ENCODE measurements at regions not wholly inside any gene's neighbourhood (a gene's known extent, or its start where the extent isn't known, plus 50 kb on each side); places are given as distances from the start of the nearest gene placed in this dataset.

DNA sequence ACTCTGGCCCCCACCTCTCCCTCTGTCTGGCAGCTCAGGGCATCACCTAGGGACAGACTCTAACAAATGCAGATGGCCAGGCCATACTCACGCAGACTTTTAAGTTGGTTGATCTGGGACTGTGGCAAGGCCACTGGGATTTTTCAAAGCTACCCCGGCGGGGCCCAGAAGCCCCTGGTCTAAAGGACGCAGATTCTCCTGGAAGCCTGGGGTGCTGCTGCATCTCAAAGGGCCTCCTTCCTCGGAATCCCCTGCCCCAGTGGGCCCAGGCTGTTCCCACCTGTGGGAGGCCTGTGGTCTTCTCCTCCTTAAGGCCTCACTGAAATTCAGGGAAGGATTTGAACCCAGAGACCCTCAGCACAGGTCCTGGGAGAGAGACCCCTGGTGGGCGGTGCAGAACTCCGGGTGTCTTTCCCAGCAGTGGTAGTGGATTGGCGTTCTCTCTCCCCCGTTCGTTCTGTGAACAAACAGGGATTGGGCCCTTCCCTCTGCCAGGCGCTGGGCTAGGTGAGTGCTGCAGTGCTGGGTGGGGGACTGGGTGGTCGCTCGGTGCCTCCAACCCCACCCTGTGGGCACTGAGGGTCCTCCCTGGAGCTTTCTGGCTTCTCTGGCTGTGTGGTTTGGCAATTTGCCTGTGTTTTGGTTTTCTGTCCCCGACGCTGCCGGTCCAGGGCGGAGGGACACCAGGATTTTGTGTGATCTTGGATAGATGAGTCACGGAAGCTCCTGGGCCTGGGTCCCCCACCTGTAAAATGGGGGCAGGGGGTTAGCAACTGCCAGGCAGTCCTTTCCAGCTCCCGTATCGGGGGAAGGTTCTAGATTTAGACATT, 160.5 kb upstream of the GSE1 start:
- peaks cover 0 to 10% of the 10 kb centered on the region in 2 donors for H3K27me3 ChIP-seq (ENCODE audit: control insufficient read depth in 1 of 2, insufficient read depth in 2 of 2, low read length in 2 of 2)
- H3K4me3 ChIP-seq (ENCODE audit: low read depth in 1 of 2, low read length in 2 of 2), result no peak overlapping the region
- peaks cover 18 to 22% of the 10 kb centered on the region in 2 donors for H3K4me1 ChIP-seq (ENCODE audit: control insufficient read depth in 1 of 2, insufficient read depth in 2 of 2, low read length in 2 of 2)
- H3K9ac ChIP-seq (ENCODE audit: low read depth in 1 of 2, low read length in 2 of 2), result no peak overlapping the region
- no peaks in the 10 kb centered on the region for H3K36me3 ChIP-seq (ENCODE audit: control insufficient read depth in 1 of 2, insufficient read depth in 2 of 2, low read length in 2 of 2)
- no peaks in the 10 kb centered on the region for H3K9me3 ChIP-seq (ENCODE audit: control insufficient read depth in 1 of 2, low read length in 2 of 2)
- H3K27ac ChIP-seq (ENCODE audit: low read depth, low read length), result no peak overlapping the region

DNA sequence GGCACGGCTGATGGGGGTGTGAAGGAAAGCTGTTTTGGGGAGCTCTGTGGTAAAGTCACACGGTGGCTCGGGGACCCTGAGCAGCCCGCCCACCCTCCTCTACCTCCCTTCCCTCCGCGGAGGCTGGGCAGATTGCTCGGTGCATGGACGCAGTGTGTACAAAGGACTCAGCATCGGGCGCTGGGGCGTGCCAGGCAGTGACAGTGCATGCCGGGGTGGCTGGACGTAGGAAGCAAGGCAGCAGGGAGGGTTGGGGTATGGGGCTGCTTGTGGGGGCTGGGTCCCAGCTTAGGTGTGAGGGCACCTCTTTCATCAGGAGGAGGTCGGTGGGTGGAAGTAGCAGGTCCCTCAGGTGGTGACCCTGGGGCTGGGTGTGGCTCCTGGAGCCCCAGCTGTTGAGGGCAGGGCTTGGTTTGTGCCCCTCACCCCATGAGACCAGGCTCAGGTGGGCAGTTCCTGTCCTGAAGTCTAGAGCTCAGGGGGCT, 159.9 kb upstream of the GSE1 start:
- no peaks in the 10 kb centered on the region for H3K9me3 ChIP-seq (ENCODE audit: control insufficient read depth in 1 of 2, low read length in 2 of 2)
- peaks cover 14 to 16% of the 10 kb centered on the region in 2 donors for H3K4me1 ChIP-seq (ENCODE audit: control insufficient read depth in 1 of 2, insufficient read depth in 2 of 2, low read length in 2 of 2)
- peaks cover 0 to 3% of the 10 kb centered on the region in 2 donors for H3K27me3 ChIP-seq (ENCODE audit: control insufficient read depth in 1 of 2, insufficient read depth in 2 of 2, low read length in 2 of 2)
- no peaks in the 10 kb centered on the region for H3K36me3 ChIP-seq (ENCODE audit: control insufficient read depth in 1 of 2, insufficient read depth in 2 of 2, low read length in 2 of 2)
- no peak overlapping the region for H3K4me3 ChIP-seq (ENCODE audit: low read depth in 1 of 2, low read length in 2 of 2)
- no peak overlapping the region for H3K27ac ChIP-seq (ENCODE audit: low read depth, low read length)
- H3K9ac ChIP-seq (ENCODE audit: low read depth in 1 of 2, low read length in 2 of 2), result no peak overlapping the region

DNA sequence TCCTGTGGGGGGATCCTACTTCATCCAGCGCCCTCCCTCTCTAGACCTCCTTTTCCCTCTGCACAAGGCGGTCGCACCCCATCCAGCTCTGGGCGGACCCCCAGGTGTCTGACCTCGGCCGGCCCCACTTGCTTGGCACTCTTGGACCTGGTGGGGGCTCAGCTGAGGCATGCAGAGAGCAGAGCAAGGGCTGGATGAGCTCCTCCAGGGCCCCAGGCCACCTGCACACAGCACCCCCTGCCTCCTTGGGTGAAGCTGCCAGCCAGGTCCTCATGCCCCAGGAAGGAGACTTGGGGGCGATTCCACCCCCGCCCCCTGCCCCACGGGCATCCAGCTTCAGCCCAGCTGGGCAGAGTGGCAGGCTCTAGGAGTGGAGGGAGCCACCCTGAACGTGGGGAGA, 159.4 kb upstream of the GSE1 start:
- Histone ChIP-seq H3K4me1 (ENCODE audit: control insufficient read depth in 1 of 2, insufficient read depth in 2 of 2, low read length in 2 of 2) (peaks cover 10 to 11% of the 10 kb centered on the region in 2 donors), H3K27ac (ENCODE audit: low read depth, low read length) (no peak overlapping the region), H3K4me3 (ENCODE audit: low read depth in 1 of 2, low read length in 2 of 2) (no peak overlapping the region), H3K9ac (ENCODE audit: low read depth in 1 of 2, low read length in 2 of 2) (no peak overlapping the region), H3K36me3 (ENCODE audit: control insufficient read depth in 1 of 2, insufficient read depth in 2 of 2, low read length in 2 of 2) (no peaks in the 10 kb centered on the region), H3K9me3 (ENCODE audit: control insufficient read depth in 1 of 2, low read length in 2 of 2) (no peaks in the 10 kb centered on the region), H3K27me3 (ENCODE audit: control insufficient read depth in 1 of 2, insufficient read depth in 2 of 2, low read length in 2 of 2) (no peaks in the 10 kb centered on the region)

DNA sequence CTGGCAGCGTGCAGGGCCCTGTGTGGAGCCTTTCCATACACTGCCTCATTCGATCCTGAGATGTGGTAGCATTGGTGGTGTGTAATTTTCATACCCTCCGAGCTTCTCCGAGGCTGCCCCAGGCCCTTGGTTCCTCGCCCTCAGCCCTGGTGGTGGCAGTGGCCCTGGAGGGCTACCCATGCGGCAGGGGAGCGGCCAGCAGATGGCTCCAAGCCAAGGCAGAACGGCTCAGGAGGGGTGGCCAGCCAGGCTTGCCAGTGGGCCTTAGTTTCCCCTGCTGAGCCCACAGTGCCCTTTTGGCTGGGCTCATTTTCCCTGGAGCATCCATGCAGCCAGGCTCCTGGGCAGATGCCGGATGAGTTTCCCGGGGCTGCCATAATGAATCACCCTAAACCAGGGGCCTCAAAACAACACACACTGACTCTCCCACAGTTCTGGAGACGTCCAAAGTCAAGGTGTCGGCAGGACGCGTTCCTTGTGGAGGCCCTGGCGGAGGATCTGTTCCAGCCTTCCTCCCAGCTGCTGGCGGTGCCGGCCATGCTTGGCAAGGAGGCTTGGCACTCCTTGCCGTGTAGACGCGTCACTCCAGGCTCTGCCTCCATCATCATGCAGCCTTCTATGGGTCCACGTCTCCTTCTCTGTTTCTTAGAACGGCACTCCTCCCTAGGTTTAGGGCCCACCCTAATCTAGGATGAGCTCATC, 158.8 kb upstream of the GSE1 start:
- H3K27me3 ChIP-seq (ENCODE audit: control insufficient read depth in 1 of 2, insufficient read depth in 2 of 2, low read length in 2 of 2), result peaks cover 0 to 4% of the 10 kb centered on the region in 2 donors
- no peak overlapping the region for H3K27ac ChIP-seq (ENCODE audit: low read depth, low read length)
- H3K4me1 ChIP-seq (ENCODE audit: control insufficient read depth in 1 of 2, insufficient read depth in 2 of 2, low read length in 2 of 2), result peaks cover 4 to 5% of the 10 kb centered on the region in 2 donors
- H3K9me3 ChIP-seq (ENCODE audit: control insufficient read depth in 1 of 2, low read length in 2 of 2), result no peaks in the 10 kb centered on the region
- no peak overlapping the region for H3K9ac ChIP-seq (ENCODE audit: low read depth in 1 of 2, low read length in 2 of 2)
- H3K4me3 ChIP-seq (ENCODE audit: low read depth in 1 of 2, low read length in 2 of 2), result no peak overlapping the region
- H3K36me3 ChIP-seq (ENCODE audit: control insufficient read depth in 1 of 2, insufficient read depth in 2 of 2, low read length in 2 of 2), result no peaks in the 10 kb centered on the region

DNA sequence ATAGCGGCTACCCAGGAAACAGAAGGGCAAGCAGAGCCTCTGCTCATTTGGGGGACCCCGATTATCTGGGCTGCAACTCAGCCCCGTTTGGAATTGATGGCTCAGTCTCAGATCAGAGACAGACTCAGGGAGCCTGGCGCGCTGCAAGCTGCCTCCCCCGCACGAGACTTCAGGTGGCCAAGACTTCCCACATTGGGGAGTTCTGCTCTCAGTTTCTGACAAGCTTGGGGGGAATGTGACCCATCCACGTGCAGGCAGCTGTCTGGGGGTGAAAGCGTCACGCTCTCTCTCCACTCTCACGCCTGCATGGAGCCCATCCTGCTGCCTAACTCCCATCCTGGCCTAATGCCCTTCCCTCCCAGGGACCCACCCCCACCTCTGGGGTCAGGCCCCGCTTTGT, 157.6 kb upstream of the GSE1 start:
- Histone ChIP-seq H3K9me3 (ENCODE audit: control insufficient read depth in 1 of 2, low read length in 2 of 2) (no peaks in the 10 kb centered on the region), H3K9ac (ENCODE audit: low read depth in 1 of 2, low read length in 2 of 2) (no peak overlapping the region), H3K36me3 (ENCODE audit: control insufficient read depth in 1 of 2, insufficient read depth in 2 of 2, low read length in 2 of 2) (no peaks in the 10 kb centered on the region), H3K4me3 (ENCODE audit: low read depth in 1 of 2, low read length in 2 of 2) (no peak overlapping the region), H3K27me3 (ENCODE audit: control insufficient read depth in 1 of 2, insufficient read depth in 2 of 2, low read length in 2 of 2) (peaks cover 2 to 6% of the 10 kb centered on the region in 2 donors), H3K27ac (ENCODE audit: low read depth, low read length) (no peak overlapping the region), H3K4me1 (ENCODE audit: control insufficient read depth in 1 of 2, insufficient read depth in 2 of 2, low read length in 2 of 2) (peaks cover 0 to 4% of the 10 kb centered on the region in 2 donors)

DNA sequence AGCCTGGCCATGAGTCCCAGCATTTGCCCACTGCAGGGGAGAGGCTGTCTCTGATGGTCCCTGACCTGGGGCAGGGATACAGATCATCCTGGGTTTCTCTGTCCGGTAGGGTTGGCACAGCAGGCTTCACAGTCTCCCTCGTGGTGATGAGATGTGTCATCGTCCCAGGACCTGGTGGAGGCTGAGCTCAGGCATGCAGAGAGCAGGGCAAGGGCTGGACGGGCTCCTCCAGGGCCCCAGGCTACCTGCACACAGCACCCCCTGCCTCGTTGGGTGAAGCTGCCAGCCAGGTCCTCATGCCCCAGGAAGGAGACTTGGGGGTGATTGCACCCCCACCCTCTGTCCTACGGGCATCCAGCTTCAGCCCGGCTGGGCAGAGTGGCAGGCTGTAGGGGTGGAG, 155.8 kb upstream of the GSE1 start:
- Histone ChIP-seq H3K4me1 (ENCODE audit: control insufficient read depth in 1 of 2, insufficient read depth in 2 of 2, low read length in 2 of 2) (peaks cover 17 to 22% of the 10 kb centered on the region in 2 donors), H3K36me3 (ENCODE audit: control insufficient read depth in 1 of 2, insufficient read depth in 2 of 2, low read length in 2 of 2) (no peaks in the 10 kb centered on the region), H3K9me3 (ENCODE audit: control insufficient read depth in 1 of 2, low read length in 2 of 2) (no peaks in the 10 kb centered on the region), H3K27ac (ENCODE audit: low read depth, low read length) (no peak overlapping the region), H3K9ac (ENCODE audit: low read depth in 1 of 2, low read length in 2 of 2) (no peak overlapping the region), H3K4me3 (ENCODE audit: low read depth in 1 of 2, low read length in 2 of 2) (no peak overlapping the region), H3K27me3 (ENCODE audit: control insufficient read depth in 1 of 2, insufficient read depth in 2 of 2, low read length in 2 of 2) (peaks cover 14 to 17% of the 10 kb centered on the region in 2 donors)

DNA sequence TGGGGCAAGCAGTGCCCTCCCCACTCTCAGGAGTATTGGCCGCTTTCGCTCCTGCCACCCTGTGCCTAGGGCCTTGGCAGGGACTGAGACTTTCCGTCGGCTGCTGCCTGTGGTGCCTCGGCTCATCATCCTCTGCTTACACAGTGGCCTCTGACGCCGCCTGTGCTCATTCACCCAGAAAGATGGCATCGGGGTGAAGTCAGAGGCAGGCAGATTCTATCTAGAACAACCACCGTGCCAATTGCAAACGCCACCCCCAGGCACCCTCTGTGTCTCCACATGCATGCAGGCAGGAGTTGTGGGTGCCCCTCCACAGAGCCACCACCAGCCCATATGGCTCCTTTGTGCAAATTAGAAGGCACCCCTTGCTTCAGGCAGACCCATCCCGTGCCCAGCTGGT, 154.2 kb upstream of the GSE1 start:
- Histone ChIP-seq H3K27ac (ENCODE audit: low read depth, low read length) (no peak overlapping the region), H3K4me1 (ENCODE audit: control insufficient read depth in 1 of 2, insufficient read depth in 2 of 2, low read length in 2 of 2) (peaks cover 17 to 22% of the 10 kb centered on the region in 2 donors), H3K9me3 (ENCODE audit: control insufficient read depth in 1 of 2, low read length in 2 of 2) (no peaks in the 10 kb centered on the region), H3K36me3 (ENCODE audit: control insufficient read depth in 1 of 2, insufficient read depth in 2 of 2, low read length in 2 of 2) (no peaks in the 10 kb centered on the region), H3K27me3 (ENCODE audit: control insufficient read depth in 1 of 2, insufficient read depth in 2 of 2, low read length in 2 of 2) (peaks cover 23 to 24% of the 10 kb centered on the region in 2 donors), H3K9ac (ENCODE audit: low read depth in 1 of 2, low read length in 2 of 2) (no peak overlapping the region), H3K4me3 (ENCODE audit: low read depth in 1 of 2, low read length in 2 of 2) (no peak overlapping the region)

DNA sequence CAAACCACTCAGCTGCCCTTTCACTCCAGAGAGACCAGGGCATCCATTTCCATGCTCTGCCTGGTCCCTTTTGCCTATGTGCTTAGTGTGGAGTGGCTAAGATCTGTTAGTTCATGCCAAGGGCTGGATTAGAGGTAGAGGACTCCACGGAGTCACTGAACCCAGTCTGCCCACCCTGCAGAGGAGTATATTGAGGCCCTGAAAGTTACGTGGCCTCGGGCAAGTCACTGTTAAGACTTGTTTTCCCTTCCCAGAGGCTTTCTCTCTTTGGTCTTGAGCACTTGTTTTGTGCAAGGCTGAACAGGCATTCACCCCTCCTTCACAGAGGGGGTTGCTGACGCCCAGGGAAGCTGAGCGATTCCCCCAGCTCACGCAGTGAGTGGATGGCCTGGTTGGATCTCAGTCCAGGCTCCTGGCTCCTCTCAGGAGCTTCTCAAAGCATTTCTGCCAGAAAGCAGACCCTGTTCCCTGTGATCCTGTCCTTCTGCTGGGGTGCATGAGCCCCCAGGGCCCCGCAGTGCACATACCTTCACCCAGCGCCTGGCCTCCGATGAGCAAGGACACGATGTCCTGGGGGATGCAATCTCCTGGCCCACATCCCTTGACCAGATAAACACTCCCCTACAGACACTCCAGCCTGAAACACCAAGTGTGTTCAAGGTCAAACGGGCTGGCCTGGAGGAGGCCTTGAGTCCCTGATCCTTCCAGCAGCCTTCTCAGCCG, 153.4 kb upstream of the GSE1 start:
- Histone ChIP-seq H3K27ac (ENCODE audit: low read depth, low read length) (no peak overlapping the region), H3K4me3 (ENCODE audit: low read depth in 1 of 2, low read length in 2 of 2) (no peak overlapping the region), H3K27me3 (ENCODE audit: control insufficient read depth in 1 of 2, insufficient read depth in 2 of 2, low read length in 2 of 2) (peaks cover 24 to 28% of the 10 kb centered on the region in 2 donors), H3K36me3 (ENCODE audit: control insufficient read depth in 1 of 2, insufficient read depth in 2 of 2, low read length in 2 of 2) (no peaks in the 10 kb centered on the region), H3K9me3 (ENCODE audit: control insufficient read depth in 1 of 2, low read length in 2 of 2) (no peaks in the 10 kb centered on the region), H3K4me1 (ENCODE audit: control insufficient read depth in 1 of 2, insufficient read depth in 2 of 2, low read length in 2 of 2) (peaks cover 17 to 22% of the 10 kb centered on the region in 2 donors), H3K9ac (ENCODE audit: low read depth in 1 of 2, low read length in 2 of 2) (no peak overlapping the region)

DNA sequence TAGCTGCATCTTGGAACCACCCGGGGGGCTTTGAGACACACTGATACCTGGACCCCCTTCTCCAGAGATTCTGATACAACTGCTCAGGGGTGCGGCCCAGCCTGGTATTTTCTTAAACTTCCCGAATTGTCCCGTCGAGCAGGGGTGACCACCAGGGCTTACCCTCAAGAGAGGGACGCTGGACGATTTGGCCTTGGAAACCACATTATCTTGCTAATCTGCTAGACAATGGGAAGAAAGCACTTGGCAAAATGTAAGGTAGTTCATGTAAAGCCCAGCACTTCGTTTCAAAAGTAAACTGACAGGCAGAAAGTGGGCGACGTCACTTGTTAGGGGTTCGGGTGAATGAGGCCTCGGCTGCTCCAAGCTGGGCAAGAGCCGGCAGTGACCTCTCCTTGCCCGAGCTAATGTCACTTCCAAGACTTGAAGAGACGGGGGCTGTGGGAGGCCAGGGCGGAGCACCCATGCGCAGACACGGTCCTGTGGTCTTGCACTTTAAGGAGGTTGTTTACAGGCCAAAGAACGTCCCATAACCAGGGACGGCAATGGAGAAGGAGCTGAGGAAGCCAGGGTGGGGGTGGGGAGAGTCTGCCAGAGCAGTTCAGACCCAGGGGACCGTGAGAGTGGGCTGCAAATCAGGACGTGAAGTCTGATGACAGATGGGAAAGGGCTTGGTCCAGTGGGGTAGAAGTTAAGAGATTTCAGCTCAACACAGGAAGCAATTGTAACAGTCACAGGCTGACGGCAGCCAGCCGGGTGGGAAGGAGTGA, 152.7 kb upstream of the GSE1 start:
- no peaks in the 10 kb centered on the region for H3K9me3 ChIP-seq (ENCODE audit: control insufficient read depth in 1 of 2, low read length in 2 of 2)
- H3K4me3 ChIP-seq (ENCODE audit: low read depth in 1 of 2, low read length in 2 of 2), result no peak overlapping the region
- H3K27me3 ChIP-seq (ENCODE audit: control insufficient read depth in 1 of 2, insufficient read depth in 2 of 2, low read length in 2 of 2), result peaks cover 24 to 32% of the 10 kb centered on the region in 2 donors
- H3K4me1 ChIP-seq (ENCODE audit: control insufficient read depth in 1 of 2, insufficient read depth in 2 of 2, low read length in 2 of 2), result peaks cover 17 to 22% of the 10 kb centered on the region in 2 donors
- H3K9ac ChIP-seq (ENCODE audit: low read depth in 1 of 2, low read length in 2 of 2), result no peak overlapping the region
- no peaks in the 10 kb centered on the region for H3K36me3 ChIP-seq (ENCODE audit: control insufficient read depth in 1 of 2, insufficient read depth in 2 of 2, low read length in 2 of 2)
- H3K27ac ChIP-seq (ENCODE audit: low read depth, low read length), result no peak overlapping the region

All from duodenal mucosa (tissue), 2 donors.